VCaP (cell line): ENCODE measurements at regions not wholly inside any gene's neighbourhood (a gene's known extent, or its start where the extent isn't known, plus 50 kb on each side); places are given as distances from the start of the nearest gene placed in this dataset.
"Not testable (repeated sequence)": the region's sequence is repeated elsewhere in the genome, so short reads cannot be mapped to it uniquely, and the experiment has no call there.

Source experiments
- H3K27ac ChIP-seq: fragments of 450-650 bp; 2 replicates; pipeline ENCODE4 v1.5.1; 2017
- TF ChIP-seq, protein P1 (sequence below): fragments of 450-650 bp; conservative IDR thresholded peaks from 2 replicates; pipeline ENCODE4 v1.5.1; 2017; ENCODE audit warnings: mild to moderate bottlenecking, moderate library complexity

DNA sequence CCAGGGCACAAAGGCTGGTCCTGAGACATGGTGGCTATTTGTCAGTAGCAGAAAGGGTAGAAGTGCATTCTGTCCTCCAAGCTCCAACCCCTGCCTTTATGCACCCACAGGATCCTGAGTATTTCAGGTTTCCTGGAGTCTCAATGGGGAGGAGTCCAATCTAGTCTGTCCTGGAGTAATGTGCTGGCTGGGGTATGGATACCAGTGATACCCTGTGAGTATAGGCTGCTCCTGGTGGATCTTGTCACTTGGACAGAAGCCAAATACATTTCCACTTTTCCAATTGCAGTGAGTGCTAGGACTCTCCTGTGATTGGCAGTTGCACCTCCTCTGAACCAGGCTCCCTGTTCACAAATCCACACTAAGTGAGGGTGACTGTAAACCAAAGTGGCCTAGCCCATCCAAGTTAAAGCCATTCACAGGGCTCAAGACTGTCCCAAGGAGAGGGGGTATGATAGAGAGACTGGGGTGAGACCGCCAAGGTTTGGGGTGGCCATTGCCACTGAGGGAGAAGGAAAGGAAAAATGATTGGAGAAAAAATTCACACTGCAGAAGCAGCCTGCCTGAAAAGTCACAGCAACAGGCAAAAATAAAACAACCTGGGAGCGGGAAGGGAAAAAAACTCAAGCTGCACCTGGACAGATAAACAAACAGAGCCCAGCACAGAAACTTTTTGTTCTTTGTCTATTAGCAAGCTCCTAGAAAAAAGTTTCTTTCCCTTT lies 163.4 kb upstream of the ETV3 start:
- TF ChIP-seq, protein P1, sequence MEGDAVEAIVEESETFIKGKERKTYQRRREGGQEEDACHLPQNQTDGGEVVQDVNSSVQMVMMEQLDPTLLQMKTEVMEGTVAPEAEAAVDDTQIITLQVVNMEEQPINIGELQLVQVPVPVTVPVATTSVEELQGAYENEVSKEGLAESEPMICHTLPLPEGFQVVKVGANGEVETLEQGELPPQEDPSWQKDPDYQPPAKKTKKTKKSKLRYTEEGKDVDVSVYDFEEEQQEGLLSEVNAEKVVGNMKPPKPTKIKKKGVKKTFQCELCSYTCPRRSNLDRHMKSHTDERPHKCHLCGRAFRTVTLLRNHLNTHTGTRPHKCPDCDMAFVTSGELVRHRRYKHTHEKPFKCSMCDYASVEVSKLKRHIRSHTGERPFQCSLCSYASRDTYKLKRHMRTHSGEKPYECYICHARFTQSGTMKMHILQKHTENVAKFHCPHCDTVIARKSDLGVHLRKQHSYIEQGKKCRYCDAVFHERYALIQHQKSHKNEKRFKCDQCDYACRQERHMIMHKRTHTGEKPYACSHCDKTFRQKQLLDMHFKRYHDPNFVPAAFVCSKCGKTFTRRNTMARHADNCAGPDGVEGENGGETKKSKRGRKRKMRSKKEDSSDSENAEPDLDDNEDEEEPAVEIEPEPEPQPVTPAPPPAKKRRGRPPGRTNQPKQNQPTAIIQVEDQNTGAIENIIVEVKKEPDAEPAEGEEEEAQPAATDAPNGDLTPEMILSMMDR, result no peak
- no peak overlapping the region for H3K27ac ChIP-seq

DNA sequence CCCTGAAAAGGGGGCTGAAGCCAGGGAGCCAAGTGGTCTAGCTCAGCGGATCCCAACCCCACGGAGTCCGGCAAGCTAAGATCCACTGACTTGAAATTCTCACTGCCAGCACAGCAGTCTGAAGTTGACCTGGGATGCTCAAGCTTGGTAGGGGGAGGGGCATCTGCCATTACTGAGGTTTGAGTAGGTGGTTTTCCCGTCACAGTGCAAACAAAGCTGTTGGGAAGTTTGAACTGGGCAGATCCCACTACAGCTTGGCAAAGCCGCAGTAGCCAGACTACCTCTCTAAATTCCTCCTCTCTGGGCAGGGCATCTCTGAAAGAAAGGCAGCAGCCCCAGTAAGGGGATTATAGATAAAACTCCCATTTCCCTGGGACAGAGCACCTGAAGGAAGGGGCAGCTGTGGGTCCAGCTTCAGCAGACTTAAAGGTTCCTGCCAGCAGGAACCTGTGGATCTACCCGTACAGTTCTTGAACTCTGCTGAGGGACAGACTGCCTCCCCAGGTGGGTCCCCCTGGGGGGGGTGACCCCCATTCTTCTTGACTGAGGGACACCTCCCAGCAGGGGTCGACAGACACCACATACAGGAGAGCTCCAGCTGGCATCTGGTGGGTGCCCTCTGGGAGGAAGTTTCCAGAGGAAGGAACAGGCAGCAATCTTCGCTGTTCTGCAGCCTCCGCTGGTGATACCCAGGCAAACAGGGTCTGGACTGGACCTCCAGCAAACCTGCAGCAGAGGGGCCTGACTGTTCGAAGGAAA lies 156.4 kb upstream of the ETV3 start:
- not testable (repeated sequence) for H3K27ac ChIP-seq

DNA sequence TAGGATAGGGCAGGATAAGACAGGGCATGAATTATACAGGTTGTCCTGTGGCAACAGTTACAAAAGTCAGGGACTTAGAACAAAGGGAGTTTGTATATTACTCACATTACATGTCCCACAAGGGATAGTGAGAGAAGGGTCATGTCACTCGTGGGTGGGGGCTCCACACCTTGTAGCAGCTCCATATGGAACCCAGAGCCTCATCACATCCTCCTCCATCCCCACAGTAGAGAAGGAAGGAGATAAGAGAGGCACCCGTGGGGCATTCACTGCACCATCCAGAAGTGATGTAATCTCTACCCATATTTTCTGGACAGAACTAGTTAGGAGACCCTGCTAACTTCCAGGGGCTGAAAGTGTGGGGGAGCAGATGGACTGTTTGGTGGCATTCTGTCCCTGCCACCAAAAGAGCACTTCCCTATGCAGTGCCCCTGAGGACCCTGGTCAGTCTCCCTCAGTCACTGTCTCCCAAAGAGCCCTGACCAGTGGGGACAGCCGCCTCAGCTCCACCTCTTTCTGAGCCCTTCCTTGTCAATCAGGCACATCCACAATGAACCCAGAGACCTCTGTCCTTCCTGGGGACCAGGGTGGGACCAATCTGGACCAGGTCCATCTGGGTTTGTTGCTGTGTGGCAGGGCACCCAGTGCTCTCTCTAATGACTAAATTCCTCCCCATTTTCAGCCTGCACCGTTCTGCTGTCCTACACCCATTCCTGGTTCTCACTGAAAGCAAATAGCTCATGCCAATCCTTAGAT lies 154.8 kb upstream of the ETV3 start:
- no peak overlapping the region for H3K27ac ChIP-seq
- TF ChIP-seq, protein P1, result no peak

DNA sequence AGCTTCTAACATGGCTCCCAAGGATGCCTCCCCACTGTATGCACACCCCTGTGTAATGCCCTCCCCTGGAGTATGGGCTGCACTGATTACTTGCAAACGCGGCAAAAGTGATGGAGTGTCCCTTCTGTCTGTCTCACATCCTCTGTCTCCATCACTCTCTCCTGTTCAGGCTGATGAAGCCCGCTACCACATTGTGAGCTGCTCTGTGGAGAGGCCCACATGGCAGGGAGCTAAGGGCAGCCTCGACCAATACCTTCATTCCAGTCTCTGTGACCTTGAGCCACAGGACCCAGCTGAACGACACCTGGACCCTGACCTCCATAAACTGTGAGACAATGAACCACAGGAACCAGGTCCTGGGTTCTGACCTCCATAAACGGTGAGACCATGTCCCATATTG lies 154.1 kb upstream of the ETV3 start:
- no peak overlapping the region for H3K27ac ChIP-seq
- TF ChIP-seq, protein P1, result no peak

DNA sequence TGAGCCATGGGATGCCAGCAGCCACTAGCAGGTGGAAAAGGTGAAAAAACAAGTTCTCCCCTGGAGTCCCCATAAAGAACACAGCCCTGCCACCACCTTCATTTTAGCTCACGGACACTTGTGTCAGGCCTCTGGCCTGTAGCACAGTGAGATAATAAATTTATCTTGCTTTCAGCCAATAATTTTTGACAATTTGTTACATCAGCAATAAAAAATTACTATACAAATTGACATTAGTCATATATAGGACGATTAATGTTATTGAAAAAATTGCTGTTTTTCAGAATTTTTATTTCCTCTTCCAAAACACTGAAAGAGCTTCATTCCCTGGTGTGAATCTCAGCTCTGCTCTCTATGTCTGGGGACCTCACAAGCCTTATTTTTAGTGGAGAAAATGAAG lies 152.9 kb upstream of the ETV3 start:
- TF ChIP-seq, protein P1, result no peak
- no peak overlapping the region for H3K27ac ChIP-seq

DNA sequence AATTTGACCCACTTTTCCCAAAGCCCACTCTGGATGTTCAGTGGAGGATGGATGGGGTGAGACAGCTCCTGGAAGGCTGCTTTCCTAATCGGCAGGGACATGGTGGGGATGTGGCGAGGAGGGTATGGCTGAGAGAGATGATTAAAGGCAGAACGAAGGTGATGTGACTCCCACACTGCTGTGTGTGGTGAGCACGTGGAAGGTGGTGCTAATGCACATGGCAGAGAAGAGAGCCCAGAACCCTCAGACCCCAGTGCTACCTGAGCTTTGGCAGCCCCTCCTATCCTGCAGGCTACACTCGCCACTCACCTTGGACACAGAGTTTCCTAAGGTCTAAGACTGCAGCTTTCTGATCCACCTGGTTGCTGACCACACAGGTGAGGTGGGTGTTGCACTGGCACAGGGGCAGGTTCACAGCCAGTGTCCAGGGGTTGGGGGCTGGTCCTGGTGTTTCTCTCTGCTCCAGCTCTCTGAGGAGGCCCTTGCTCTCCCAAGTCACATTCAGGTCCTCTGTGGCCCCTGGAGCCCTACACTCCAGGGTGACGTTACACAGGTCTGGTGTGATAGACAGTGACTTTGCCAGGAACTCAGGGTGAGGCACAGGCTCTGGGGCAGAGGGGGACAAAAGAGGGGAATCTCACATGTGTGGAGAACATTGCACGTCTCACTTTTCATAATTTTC lies 151.4 kb upstream of the ETV3 start:
- no peak overlapping the region for H3K27ac ChIP-seq

DNA sequence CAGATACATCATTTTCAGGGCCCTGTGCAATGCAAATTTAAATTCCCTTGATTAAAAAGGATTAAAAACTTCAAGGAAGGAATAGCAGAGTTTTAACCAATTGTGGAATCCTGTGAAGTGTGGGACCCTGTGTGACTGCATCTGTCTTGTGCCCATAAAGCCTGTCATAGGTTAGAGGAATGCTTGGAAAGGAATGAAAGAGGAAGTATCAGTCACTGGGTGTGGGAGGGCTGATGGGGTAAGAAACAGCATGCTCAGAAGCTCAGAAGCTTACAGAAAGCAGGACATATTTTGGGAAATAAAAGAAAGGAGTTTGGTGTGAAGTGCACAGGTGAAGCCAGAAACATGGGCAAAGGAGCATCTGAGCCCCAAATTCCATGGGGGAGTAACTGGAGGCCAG lies 150.8 kb upstream of the ETV3 start:
- no peak overlapping the region for H3K27ac ChIP-seq
- TF ChIP-seq, protein P1, result no peak

More for the DNA sequence above, 151.4 kb upstream of the ETV3 start:
- TF ChIP-seq, protein P1, result no peak
